ENCODE measurements at regions not wholly inside any gene's neighbourhood (a gene's known extent, or its start where the extent isn't known, plus 50 kb on each side); places are given as distances from the start of the nearest gene placed in this dataset.
"Not testable (repeated sequence)": the region's sequence is repeated elsewhere in the genome, so short reads cannot be mapped to it uniquely, and the experiment has no call there.

DNA sequence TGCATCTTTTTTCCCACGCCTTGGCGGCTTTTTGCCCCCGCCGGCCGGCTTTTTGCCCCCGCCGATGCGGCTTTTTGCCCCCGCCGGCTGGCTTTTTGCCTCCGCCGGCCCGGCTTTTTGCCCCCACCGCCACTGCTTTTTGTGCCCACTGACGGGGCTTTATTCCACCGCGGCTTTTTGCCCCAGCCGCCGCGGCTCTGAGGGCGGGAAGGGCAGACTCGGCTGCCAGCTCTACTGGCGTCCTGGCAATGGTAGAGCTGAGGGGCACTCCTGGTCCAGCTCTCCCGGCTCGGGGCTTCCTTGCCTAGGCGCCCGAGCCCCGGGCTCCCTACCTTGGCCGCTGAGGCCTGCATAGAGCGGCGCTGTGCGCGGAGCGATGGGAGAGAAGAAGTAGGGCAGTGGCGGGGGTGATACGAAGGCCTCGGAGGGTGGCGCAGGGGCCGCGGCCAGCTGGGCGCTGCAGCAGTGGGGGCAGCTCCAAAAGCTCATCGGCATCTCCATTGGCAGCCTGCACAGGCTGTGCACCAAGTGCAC lies 591.4 kb downstream of the TP53TG3F start:
- Mint-ChIP-seq H3K4me3 (no peak overlapping the region), H3K27ac (no peak overlapping the region), H3K4me1 (no peaks in the 10 kb centered on the region), H3K9me3 (peaks cover 19% of the 10 kb centered on the region), H3K27me3 (no peaks in the 10 kb centered on the region), H3K36me3 (peaks cover 5% of the 10 kb centered on the region)
- ATAC-seq (ENCODE audit: low read depth): no peak
- DNase-seq (ENCODE audit: low spot score in 2 of 2): no peak

DNA sequence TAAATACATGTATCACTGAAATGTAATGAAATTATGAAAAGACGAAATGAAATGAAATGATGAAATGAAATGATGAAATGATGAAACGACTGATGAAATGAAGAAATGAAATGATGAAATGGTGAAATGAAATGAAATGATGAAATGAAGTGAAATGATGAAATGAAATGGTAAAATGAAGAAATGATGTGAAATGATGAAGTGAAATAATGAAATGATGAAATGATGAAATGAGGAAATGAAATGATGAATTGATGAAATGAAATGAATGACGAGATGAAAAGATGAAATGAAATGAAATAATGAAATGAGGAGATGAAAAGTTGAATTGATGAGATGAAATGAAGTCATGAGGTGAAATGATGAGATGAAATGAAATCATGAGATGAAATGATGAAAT lies 594.7 kb downstream of the TP53TG3F start:
- H3K4me1 Mint-ChIP-seq: no peaks in the 10 kb centered on the region
- no peaks in the 10 kb centered on the region for H3K27me3 Mint-ChIP-seq
- peaks cover 16% of the 10 kb centered on the region for H3K9me3 Mint-ChIP-seq
- no peak for ATAC-seq (ENCODE audit: low read depth)
- no peak overlapping the region for H3K27ac Mint-ChIP-seq
- H3K4me3 Mint-ChIP-seq: no peak overlapping the region
- peaks cover 5% of the 10 kb centered on the region for H3K36me3 Mint-ChIP-seq
- DNase-seq (ENCODE audit: low spot score in 2 of 2): no peak

DNA sequence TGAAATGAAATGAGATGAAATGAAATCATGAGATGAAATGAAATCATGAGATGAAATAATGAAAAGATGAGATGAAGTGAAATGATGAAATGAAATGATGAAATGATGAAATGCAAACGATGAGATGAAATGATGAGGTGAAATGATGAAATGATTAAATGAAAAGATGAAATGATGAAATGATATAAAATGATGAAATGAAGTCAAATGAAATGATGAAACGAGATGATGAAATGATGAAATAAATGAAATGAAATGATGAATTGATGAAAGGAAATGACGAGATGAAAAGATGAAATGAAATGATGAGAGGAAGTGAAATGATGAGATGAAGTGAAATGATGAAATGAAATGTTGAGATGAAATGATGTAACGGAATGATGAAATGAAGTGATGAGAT lies 595.6 kb downstream of the TP53TG3F start:
- DNase-seq (ENCODE audit: low spot score in 2 of 2): no peak
- Mint-ChIP-seq H3K4me3 (no peak overlapping the region), H3K9me3 (peaks cover 14% of the 10 kb centered on the region), H3K27ac (no peak overlapping the region), H3K27me3 (no peaks in the 10 kb centered on the region), H3K36me3 (peaks cover 5% of the 10 kb centered on the region), H3K4me1 (no peaks in the 10 kb centered on the region)
- no peak for ATAC-seq (ENCODE audit: low read depth)

DNA sequence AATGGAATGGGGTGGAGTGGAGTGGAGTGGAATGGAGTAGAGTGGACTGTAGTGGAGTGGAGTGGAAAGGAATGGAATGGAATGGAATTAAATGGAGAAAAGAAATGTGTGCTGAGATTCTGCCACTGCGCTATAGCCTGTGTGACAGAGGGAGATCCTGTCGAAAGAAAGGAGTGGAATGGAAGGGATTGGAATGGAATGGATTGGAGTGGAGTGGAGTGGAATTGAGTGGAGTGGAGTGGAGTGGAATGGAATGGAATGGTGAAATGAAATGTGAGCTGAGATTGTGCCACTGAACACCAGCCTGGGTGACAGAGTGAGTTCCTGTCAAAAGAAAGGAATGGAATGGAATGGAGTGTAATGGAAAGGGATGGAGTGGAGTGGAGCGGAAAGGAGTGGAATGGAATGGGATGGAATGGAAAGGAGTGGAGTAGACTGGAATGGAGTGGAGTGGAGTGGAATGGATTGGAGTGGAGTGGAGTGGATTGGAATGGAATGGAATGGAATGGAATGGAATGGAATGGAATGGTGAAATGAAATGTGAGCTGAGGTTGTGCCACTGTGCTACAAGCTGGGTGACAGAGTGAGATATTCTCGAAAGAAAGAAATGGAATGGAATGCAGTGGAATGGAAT lies 603.3 kb downstream of the TP53TG3F start:
- not testable (repeated sequence) for H3K27me3 Mint-ChIP-seq; DNase-seq (ENCODE audit: low spot score in 2 of 2); H3K4me3 Mint-ChIP-seq; ATAC-seq (ENCODE audit: low read depth); H3K27ac Mint-ChIP-seq
- Mint-ChIP-seq H3K9me3 (peaks cover 42% of the 10 kb centered on the region), H3K36me3 (peaks cover 37% of the 10 kb centered on the region), H3K4me1 (peaks cover 15% of the 10 kb centered on the region)

DNA sequence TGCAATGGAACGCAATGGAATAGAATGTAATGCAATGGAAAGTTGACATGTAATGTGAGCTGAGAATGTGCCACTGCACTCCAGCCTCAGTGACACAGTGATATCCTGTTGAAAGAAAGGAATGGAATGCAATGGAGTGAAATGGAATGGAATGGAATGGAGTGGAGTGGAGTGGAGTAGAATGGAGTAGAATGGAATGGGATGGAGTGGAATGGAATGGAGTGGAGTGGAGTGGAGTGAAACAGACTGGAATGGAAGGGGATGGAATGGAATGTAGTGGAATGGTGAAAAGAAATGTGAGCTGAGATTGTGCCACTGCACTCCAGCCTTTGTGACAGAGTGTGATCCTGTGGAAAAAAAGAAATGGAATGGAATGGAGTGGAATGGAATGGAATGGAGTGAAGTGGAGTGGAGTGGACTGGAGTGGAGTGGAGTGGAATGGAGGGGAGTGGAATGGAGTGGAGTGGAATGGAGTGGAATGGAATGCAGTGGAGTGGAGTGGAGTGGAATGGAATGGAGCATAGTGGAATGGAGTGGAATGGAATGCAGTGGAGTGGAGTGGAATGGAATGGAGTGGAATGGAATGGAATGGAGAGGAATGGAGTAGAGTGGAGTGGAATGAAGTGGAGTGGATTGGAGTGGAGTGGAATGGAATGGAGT lies 604.2 kb downstream of the TP53TG3F start:
- not testable (repeated sequence) for ATAC-seq (ENCODE audit: low read depth); H3K4me3 Mint-ChIP-seq; H3K27me3 Mint-ChIP-seq; DNase-seq (ENCODE audit: low spot score in 2 of 2); H3K27ac Mint-ChIP-seq
- H3K9me3 Mint-ChIP-seq: peaks cover 42% of the 10 kb centered on the region
- peaks cover 37% of the 10 kb centered on the region for H3K36me3 Mint-ChIP-seq
- peaks cover 15% of the 10 kb centered on the region for H3K4me1 Mint-ChIP-seq

- H3K9me3 Mint-ChIP-seq: peaks cover 42% of the 10 kb centered on the region
- peaks cover 37% of the 10 kb centered on the region for H3K36me3 Mint-ChIP-seq
- H3K27me3 Mint-ChIP-seq; ATAC-seq (ENCODE audit: low read depth); DNase-seq (ENCODE audit: low spot score in 2 of 2); H3K4me3 Mint-ChIP-seq; H3K27ac Mint-ChIP-seq: not testable (repeated sequence)
- peaks cover 15% of the 10 kb centered on the region for H3K4me1 Mint-ChIP-seq
Measured at GRCh38 chr16:34064602-34065001, 605.2 kb downstream of the TP53TG3F start.

- not testable (repeated sequence) for DNase-seq (ENCODE audit: low spot score in 2 of 2); H3K27me3 Mint-ChIP-seq; H3K4me1 Mint-ChIP-seq; ATAC-seq (ENCODE audit: low read depth); H3K4me3 Mint-ChIP-seq; H3K27ac Mint-ChIP-seq
- Mint-ChIP-seq H3K9me3 (peaks cover 13% of the 10 kb centered on the region), H3K36me3 (peaks cover 19% of the 10 kb centered on the region)
Measured at GRCh38 chr16:34069731-34070130, 610.3 kb downstream of the TP53TG3F start.

- Mint-ChIP-seq H3K4me1 (no peaks in the 10 kb centered on the region), H3K36me3 (peaks cover 8% of the 10 kb centered on the region), H3K27ac (no peak overlapping the region), H3K9me3 (peaks cover 20% of the 10 kb centered on the region), H3K4me3 (no peak overlapping the region), H3K27me3 (no peaks in the 10 kb centered on the region)
- ATAC-seq (ENCODE audit: low read depth): no peak
- no peak for DNase-seq (ENCODE audit: low spot score in 2 of 2)
Measured at GRCh38 chr16:34078691-34079090, 619.3 kb downstream of the TP53TG3F start.

GRCh38 chr16:34085038-34085437 lies 625.6 kb downstream of the TP53TG3F start:
- not testable (repeated sequence) for DNase-seq (ENCODE audit: low spot score in 2 of 2); H3K27ac Mint-ChIP-seq; H3K27me3 Mint-ChIP-seq; H3K4me3 Mint-ChIP-seq; ATAC-seq (ENCODE audit: low read depth); H3K4me1 Mint-ChIP-seq
- peaks cover 25% of the 10 kb centered on the region for H3K9me3 Mint-ChIP-seq
- H3K36me3 Mint-ChIP-seq: peaks cover 14% of the 10 kb centered on the region

DNA sequence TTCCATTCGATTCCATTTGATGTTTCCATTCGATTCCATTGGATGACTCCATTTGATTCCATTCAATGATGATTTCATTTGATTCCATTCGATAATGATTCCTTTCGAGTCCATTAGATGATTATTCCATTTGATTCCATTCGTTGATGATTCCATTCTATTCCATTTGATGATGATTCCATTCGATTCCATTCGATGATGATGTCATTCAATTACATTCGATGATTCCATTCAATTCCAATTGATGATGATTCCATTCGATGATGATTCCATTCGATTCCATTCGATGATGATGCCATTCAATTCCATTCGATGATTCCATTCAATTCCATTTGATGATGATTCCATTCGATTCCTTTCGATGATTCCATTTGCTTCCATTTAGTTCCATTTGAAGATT lies 635.6 kb downstream of the TP53TG3F start:
- peaks cover 37% of the 10 kb centered on the region for H3K36me3 Mint-ChIP-seq
- not testable (repeated sequence) for H3K4me1 Mint-ChIP-seq; H3K4me3 Mint-ChIP-seq; H3K27ac Mint-ChIP-seq; DNase-seq (ENCODE audit: low spot score in 2 of 2); H3K27me3 Mint-ChIP-seq; ATAC-seq (ENCODE audit: low read depth)
- peaks cover 44% of the 10 kb centered on the region for H3K9me3 Mint-ChIP-seq

DNA sequence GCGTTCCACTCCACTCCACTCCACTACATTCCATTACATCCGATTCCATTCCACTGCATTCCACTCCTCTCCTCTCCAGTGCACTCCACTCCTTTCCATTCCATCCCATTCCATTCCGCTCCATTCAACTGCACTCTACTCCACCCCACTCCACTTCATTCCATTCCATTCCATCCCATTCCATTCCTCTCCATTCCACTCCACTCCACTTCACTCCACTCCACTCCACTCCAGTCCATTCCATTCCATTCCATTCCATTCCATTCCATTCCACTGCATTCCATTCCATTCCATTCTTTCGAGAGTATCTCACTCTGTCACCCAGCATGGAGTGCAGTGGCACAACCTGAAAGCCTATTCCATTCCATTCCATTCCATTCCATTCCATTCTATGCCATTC lies 637.5 kb downstream of the TP53TG3F start:
- H3K36me3 Mint-ChIP-seq: peaks cover 33% of the 10 kb centered on the region
- H3K9me3 Mint-ChIP-seq: peaks cover 37% of the 10 kb centered on the region
- not testable (repeated sequence) for DNase-seq (ENCODE audit: low spot score in 2 of 2); ATAC-seq (ENCODE audit: low read depth); H3K27ac Mint-ChIP-seq; H3K27me3 Mint-ChIP-seq; H3K4me1 Mint-ChIP-seq; H3K4me3 Mint-ChIP-seq

DNA sequence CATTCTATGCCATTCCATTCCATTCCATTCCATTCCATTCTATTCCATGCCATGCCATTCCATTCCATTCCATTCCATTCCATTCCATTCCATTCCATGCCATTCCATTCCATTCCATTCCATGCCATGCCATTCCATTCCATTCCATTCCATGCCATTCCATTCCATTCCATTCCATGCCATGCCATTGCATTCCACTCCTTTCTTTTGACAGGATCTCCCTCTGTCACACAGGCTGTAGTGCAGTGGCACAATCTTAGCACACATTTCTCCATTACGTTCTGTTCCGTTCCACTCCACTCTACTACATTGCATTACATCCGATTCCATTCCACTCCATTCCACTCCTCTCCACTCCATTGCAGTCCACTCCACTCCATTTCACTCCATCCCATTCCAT lies 637.9 kb downstream of the TP53TG3F start:
- not testable (repeated sequence) for H3K4me1 Mint-ChIP-seq; DNase-seq (ENCODE audit: low spot score in 2 of 2); ATAC-seq (ENCODE audit: low read depth); H3K27me3 Mint-ChIP-seq; H3K4me3 Mint-ChIP-seq; H3K27ac Mint-ChIP-seq
- Mint-ChIP-seq H3K36me3 (peaks cover 33% of the 10 kb centered on the region), H3K9me3 (peaks cover 37% of the 10 kb centered on the region)

GRCh38 chr16:34098033-34098432 lies 638.6 kb downstream of the TP53TG3F start:
- H3K36me3 Mint-ChIP-seq: peaks cover 33% of the 10 kb centered on the region
- H3K4me1 Mint-ChIP-seq; DNase-seq (ENCODE audit: low spot score in 2 of 2); H3K27ac Mint-ChIP-seq; H3K27me3 Mint-ChIP-seq; H3K4me3 Mint-ChIP-seq; ATAC-seq (ENCODE audit: low read depth): not testable (repeated sequence)
- H3K9me3 Mint-ChIP-seq: peaks cover 37% of the 10 kb centered on the region

GRCh38 chr16:34099028-34099427 lies 639.6 kb downstream of the TP53TG3F start:
- Mint-ChIP-seq H3K9me3 (peaks cover 37% of the 10 kb centered on the region), H3K36me3 (peaks cover 33% of the 10 kb centered on the region)
- ATAC-seq (ENCODE audit: low read depth); H3K27ac Mint-ChIP-seq; H3K4me3 Mint-ChIP-seq; H3K27me3 Mint-ChIP-seq; H3K4me1 Mint-ChIP-seq; DNase-seq (ENCODE audit: low spot score in 2 of 2): not testable (repeated sequence)

Data from memory B cell (primary cell).